Activated naive CD8-positive, alpha-beta T cell treated with anti-CD3 and anti-CD28 coated beads, Interleukin-2, amount 50 U/mL, for 24 hours (primary cell): ENCODE measurements at regions not wholly inside any gene's neighbourhood (a gene's known extent, or its start where the extent isn't known, plus 50 kb on each side); places are given as distances from the start of the nearest gene placed in this dataset.
"Not testable (repeated sequence)": the region's sequence is repeated elsewhere in the genome, so short reads cannot be mapped to it uniquely, and the experiment has no call there.

Experiments
- ATAC-seq: fragments of 150-1000 bp; cut with Tn5 transposase; one replicate; pipeline ENCODE4 v1.10.0; 2021
- DNase-seq: peaks from one replicate; pipeline ENCODE4 v3.0.0; 2021
- H3K27ac Mint-ChIP-seq: one replicate; pipeline ENCODE4 v1.8.0; 2021; ENCODE audit warnings: mild to moderate bottlenecking, mixed read lengths
- H3K27me3 Mint-ChIP-seq: one replicate; pipeline ENCODE4 v1.8.0; 2021; ENCODE audit warnings: mixed read lengths
- H3K36me3 Mint-ChIP-seq: one replicate; pipeline ENCODE4 v1.8.0; 2021; ENCODE audit warnings: low read depth, mixed read lengths
- H3K4me1 Mint-ChIP-seq: one replicate; pipeline ENCODE4 v1.8.0; 2021; ENCODE audit warnings: mixed read lengths
- H3K4me3 Mint-ChIP-seq: one replicate; pipeline ENCODE4 v1.8.0; 2021; ENCODE audit warnings: mild to moderate bottlenecking, moderate library complexity, mixed read lengths
- H3K9me3 Mint-ChIP-seq: one replicate; pipeline ENCODE4 v1.8.0; 2021; ENCODE audit warnings: mixed read lengths

DNA sequence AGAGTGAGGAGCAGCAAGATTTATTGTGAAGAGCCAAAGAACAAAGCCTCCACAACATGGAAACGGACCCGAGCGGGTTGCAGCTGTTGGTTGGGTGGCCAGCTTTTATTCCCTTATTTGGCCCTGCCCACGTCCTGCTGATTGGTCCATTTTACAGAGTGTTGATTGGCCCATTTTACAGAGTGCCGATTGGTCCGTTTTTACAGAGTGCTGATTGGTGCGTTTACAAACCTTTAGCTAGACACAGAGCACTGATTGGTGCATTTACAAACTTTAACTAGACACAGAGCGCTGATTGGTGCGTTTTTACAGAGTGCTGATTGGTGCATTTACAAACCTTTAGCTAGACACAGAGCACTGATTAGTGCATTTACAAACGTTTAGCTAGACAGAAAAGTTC is 592.3 kb upstream of the C16orf82 start:
- H3K4me3 Mint-ChIP-seq, H3K4me1 Mint-ChIP-seq, H3K36me3 Mint-ChIP-seq, DNase-seq, ATAC-seq, H3K27ac Mint-ChIP-seq: not testable (repeated sequence)
- peaks cover 32% of the 10 kb centered on the region for H3K9me3 Mint-ChIP-seq
- peaks cover 14% of the 10 kb centered on the region for H3K27me3 Mint-ChIP-seq

DNA sequence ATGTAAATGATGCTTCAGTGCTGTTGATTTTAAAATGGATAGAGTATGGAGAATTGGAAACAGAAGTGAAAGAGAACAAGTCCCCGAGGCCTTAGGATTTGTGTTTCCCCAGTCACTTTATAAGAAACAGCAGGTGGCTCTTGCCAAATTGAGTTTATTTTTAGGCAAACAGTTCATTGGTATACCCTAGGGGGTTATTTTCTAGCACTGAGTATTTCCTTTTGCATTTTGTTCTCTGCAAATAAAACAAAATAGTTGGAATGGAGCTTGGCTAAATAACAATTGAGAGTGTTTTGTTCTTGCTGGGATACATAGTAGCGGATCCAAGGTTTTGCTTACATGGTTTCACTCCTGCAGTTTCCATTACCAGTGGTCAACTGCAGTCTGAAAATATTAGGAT is 591.1 kb upstream of the C16orf82 start:
- DNase-seq, result no peak
- H3K27ac Mint-ChIP-seq, result no peak overlapping the region
- H3K4me1 Mint-ChIP-seq, result no peaks in the 10 kb centered on the region
- ATAC-seq, result no peak
- peaks cover 11% of the 10 kb centered on the region for H3K27me3 Mint-ChIP-seq
- no peaks in the 10 kb centered on the region for H3K36me3 Mint-ChIP-seq
- no peak overlapping the region for H3K4me3 Mint-ChIP-seq
- peaks cover 33% of the 10 kb centered on the region for H3K9me3 Mint-ChIP-seq

DNA sequence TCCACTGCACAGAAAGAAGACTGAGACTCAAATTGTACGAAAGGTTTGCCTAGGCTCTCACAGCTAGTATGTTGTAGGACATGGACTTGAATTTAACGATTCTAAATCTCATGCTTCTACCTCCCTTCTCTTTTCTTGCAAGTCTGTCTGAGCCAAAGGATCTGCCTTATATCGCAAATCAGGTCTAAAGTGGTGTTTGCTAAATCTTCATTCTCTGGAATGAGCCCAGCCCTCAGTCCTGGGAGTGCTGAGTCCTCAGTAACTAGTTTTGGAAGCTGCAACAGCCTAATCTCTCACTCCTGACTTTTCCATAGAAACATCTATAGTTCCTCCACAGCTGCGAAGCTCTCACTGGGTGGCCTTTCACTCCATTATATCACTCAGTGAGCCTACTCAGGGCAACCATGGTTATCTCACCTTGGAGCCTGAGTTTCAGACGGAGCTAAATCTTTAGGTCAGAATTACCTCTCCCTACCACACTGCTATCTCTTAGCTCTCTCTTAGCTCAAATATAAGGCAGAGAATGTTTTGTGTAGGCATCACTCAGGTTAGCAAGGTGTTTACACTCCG is 575.5 kb upstream of the C16orf82 start:
- no peak overlapping the region for H3K4me3 Mint-ChIP-seq
- H3K27ac Mint-ChIP-seq, result no peak overlapping the region
- H3K27me3 Mint-ChIP-seq, result peaks cover 17% of the 10 kb centered on the region
- no peaks in the 10 kb centered on the region for H3K9me3 Mint-ChIP-seq
- DNase-seq, result no peak
- no peak for ATAC-seq
- no peaks in the 10 kb centered on the region for H3K36me3 Mint-ChIP-seq
- no peaks in the 10 kb centered on the region for H3K4me1 Mint-ChIP-seq

DNA sequence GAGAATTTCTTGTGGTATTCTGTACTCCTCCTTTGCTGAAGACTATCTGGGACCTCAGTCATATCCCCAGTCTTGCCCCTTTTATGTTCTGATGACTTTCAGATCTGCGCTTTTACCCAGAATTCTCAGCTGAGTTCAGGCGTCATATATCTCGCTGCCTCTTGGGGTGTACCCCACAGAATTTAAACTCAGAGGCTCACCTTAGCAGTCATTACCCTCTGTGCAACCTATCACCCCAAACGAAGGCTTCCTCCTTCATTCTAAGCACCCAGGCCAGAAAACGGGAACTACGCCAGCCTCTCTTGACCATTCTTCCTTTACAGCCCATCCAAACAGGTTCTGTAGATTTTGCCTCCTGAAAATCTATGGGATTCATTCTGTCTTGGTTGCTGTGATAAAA is 574.8 kb upstream of the C16orf82 start:
- no peak for ATAC-seq
- Mint-ChIP-seq H3K9me3 (no peaks in the 10 kb centered on the region), H3K4me3 (no peak overlapping the region), H3K27me3 (peaks cover 17% of the 10 kb centered on the region), H3K36me3 (no peaks in the 10 kb centered on the region), H3K4me1 (no peaks in the 10 kb centered on the region), H3K27ac (no peak overlapping the region)
- DNase-seq, result no peak

DNA sequence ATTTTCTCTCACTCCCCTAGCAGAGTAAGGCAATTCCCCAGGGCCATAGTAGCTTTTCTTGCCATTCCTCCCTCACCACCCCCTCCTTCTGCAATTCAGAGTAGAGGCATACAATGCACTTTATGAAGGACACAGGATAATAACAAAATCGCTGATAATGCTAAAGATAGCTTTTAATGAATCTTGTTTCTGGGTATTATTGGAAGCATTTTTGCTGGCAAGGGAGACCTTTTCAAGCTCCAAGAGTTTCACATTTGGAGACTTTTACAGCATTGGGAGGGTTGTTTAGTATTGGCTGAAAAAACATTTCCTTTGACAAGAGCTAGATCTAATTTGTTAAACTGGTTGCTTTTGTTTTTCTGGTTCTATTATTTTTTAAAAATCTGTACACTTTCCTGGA is 573.0 kb upstream of the C16orf82 start:
- Mint-ChIP-seq H3K4me1 (no peaks in the 10 kb centered on the region), H3K27ac (no peak overlapping the region), H3K27me3 (peaks cover 11% of the 10 kb centered on the region), H3K36me3 (no peaks in the 10 kb centered on the region), H3K9me3 (no peaks in the 10 kb centered on the region), H3K4me3 (no peak overlapping the region)
- DNase-seq, result no peak
- ATAC-seq, result no peak

DNA sequence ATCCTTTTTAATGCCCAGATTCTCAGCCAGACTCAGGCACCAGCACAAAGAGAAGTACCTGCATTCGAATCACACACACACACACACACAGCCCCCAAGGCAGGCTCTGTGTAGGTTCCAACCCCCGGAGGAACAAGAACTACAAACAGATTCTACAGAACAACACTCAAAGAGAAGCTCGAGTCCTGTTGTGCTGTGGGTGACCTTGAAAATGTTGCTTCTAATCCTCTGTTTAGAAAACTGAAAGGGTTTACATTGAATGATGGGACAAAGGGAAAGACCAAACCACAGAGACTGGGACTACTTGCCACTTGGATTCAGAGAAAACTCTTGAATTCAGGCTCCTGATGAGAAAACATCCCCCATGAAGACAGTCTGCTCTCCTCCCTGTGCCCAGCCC is 568.8 kb upstream of the C16orf82 start:
- Mint-ChIP-seq H3K9me3 (peaks cover 3% of the 10 kb centered on the region), H3K36me3 (no peaks in the 10 kb centered on the region), H3K4me3 (no peak overlapping the region), H3K27me3 (peaks cover 10% of the 10 kb centered on the region), H3K27ac (no peak overlapping the region), H3K4me1 (peaks cover 2% of the 10 kb centered on the region)
- no peak for DNase-seq
- no peak for ATAC-seq

DNA sequence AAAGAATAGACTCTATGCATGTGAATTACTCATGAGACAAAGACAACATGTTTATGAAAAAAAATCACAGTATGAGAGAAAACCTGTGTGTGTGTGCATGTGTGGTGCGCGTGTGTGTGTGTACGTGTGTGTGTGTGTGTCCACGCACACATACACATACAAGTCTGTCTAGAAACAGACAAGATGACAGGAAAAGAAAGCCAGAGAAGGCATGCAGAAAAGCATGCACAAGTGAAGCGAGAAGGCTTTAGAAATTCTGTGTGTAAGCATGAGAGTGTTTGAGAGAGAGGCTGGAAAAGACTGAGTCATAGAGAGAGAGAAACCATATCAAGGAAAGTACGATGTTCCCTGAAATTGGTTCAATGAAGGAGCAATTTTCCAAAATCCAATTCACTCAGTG is 566.4 kb upstream of the C16orf82 start:
- H3K4me3 Mint-ChIP-seq, result no peak overlapping the region
- no peak overlapping the region for H3K27ac Mint-ChIP-seq
- no peaks in the 10 kb centered on the region for H3K36me3 Mint-ChIP-seq
- peaks cover 2% of the 10 kb centered on the region for H3K4me1 Mint-ChIP-seq
- DNase-seq (no peak), ATAC-seq (no peak)
- peaks cover 3% of the 10 kb centered on the region for H3K9me3 Mint-ChIP-seq
- peaks cover 9% of the 10 kb centered on the region for H3K27me3 Mint-ChIP-seq

DNA sequence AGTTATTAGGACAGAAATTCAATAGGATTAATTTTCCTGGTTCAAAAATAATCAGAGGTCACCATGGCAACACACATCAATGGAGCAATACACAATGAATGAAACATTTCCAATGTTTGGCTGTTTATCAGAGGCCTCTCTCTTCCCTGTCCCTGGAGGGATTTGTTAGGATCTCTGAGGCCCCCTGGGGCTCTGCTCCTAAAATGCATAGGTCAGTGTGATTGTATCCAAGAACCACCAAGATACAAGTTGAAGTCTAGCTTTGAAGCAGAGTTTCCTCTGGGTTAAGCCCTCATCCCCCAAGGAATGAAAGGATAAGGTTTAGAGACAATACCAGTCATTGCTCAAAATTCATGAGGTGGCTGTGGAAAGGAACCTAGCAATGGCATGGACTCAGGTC is 561.2 kb upstream of the C16orf82 start:
- H3K27ac Mint-ChIP-seq, result no peak overlapping the region
- H3K9me3 Mint-ChIP-seq, result peaks cover 3% of the 10 kb centered on the region
- no peaks in the 10 kb centered on the region for H3K4me1 Mint-ChIP-seq
- peaks cover 6% of the 10 kb centered on the region for H3K27me3 Mint-ChIP-seq
- H3K36me3 Mint-ChIP-seq, result no peaks in the 10 kb centered on the region
- ATAC-seq (no peak), DNase-seq (no peak)
- no peak overlapping the region for H3K4me3 Mint-ChIP-seq

DNA sequence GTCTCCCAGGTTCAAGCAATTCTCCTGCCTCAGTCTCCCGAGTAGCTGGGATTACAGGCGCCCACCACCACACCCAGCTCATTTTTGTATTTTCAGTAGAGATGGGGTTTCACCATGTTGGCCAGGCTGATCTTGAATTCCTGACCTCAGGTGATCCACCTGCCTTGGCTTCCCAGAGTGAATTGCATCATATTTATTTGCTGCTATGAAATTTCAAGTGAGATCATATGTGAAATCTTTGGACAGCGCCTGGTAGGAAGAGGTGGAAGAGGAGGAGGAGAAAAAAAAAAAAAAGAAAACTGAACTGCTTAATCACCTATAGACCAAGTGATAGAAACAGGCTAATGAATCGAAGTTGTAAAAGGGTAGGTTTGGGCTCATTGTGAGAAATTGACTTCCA is 557.8 kb upstream of the C16orf82 start:
- ATAC-seq, H3K4me3 Mint-ChIP-seq, DNase-seq, H3K9me3 Mint-ChIP-seq, H3K36me3 Mint-ChIP-seq, H3K27ac Mint-ChIP-seq, H3K27me3 Mint-ChIP-seq, H3K4me1 Mint-ChIP-seq: not testable (repeated sequence)

DNA sequence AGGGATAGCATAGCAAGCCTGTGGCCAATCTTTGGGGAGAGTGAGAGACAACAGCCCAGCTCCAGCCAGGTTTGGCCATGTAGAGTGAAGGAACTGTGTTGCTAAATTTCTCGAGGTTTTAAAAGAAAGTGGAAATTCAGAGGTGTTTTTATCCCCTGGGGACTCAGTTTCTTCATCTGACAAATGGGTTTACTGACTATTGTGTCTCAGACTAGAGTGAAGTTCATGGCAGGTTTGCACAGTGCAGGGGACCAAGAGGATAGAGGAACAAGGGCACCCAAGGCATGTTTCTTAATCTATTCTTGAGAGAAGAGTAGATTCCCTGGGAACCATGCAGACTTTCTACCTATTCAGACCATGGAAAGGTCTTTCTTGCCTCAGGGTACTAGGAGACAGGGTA is 555.8 kb upstream of the C16orf82 start:
- no peak for DNase-seq
- no peaks in the 10 kb centered on the region for H3K4me1 Mint-ChIP-seq
- H3K27ac Mint-ChIP-seq, result no peak overlapping the region
- H3K36me3 Mint-ChIP-seq, result no peaks in the 10 kb centered on the region
- no peak for ATAC-seq
- H3K27me3 Mint-ChIP-seq, result peaks cover 5% of the 10 kb centered on the region
- no peaks in the 10 kb centered on the region for H3K9me3 Mint-ChIP-seq
- no peak overlapping the region for H3K4me3 Mint-ChIP-seq

DNA sequence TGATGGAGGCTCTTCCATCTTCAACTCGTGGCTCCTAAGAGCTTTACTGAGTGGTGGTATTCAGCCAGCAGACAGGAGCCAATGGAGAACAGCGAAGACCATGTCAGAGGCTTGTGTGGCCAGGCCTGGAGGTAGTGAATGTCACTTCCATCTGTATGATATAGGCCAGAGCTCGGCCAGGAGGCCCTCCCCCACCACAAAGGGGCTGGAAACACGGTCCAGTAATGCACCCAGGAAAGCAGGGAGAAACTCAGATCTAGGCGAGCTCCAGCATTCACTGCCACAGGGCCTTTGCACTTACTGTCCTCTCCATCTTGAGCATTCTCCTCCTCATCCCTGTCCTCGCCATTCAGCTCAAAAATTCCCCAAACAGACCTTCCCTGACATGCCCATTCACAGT is 555.3 kb upstream of the C16orf82 start:
- Mint-ChIP-seq H3K4me3 (no peak overlapping the region), H3K27me3 (peaks cover 5% of the 10 kb centered on the region), H3K9me3 (no peaks in the 10 kb centered on the region), H3K36me3 (no peaks in the 10 kb centered on the region), H3K27ac (no peak overlapping the region), H3K4me1 (no peaks in the 10 kb centered on the region)
- ATAC-seq, result no peak
- no peak for DNase-seq

DNA sequence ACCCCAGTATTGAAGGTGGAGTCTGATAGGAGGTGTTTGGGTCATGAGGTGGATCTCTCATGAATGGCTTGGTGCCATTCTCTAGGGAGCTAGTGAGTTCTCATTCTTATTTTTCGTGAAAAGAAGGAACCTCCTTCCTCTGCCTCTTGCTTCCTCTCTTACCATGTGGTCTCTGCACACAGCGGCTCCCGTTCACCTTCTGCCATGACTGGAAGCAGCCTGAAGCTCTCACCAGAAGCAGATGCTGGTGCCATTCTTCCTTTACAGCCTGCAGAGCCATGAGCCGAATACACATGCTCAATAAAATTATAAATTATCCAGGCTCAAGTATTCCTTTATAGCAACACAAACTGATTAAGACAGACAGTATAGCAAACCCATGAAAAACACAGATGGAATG is 545.1 kb upstream of the C16orf82 start:
- peaks cover 15% of the 10 kb centered on the region for H3K27me3 Mint-ChIP-seq
- H3K9me3 Mint-ChIP-seq, result no peaks in the 10 kb centered on the region
- DNase-seq (no peak), ATAC-seq (no peak)
- H3K36me3 Mint-ChIP-seq, result no peaks in the 10 kb centered on the region
- H3K4me1 Mint-ChIP-seq, result no peaks in the 10 kb centered on the region
- H3K27ac Mint-ChIP-seq, result no peak overlapping the region
- H3K4me3 Mint-ChIP-seq, result no peak overlapping the region

DNA sequence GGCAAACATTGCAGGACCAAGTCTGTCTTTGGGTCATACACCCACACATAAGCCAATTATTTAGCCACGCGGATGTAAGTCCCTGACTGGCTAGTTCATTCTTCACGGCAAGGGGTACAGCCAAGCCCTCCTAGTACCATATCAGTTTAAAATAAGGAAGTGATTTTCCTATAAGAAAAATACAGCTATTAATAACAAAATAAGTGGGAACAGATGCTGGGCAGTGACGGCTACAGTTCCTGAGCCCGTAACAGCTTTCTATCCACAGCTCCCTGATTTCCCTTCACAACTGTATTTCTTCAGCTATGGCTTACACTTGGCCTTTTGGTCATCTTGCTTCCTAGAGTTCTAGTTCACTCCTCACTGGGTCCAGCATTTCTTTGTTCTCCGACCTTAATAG is 542.4 kb upstream of the C16orf82 start:
- DNase-seq, result no peak
- no peak overlapping the region for H3K27ac Mint-ChIP-seq
- ATAC-seq, result no peak
- no peaks in the 10 kb centered on the region for H3K36me3 Mint-ChIP-seq
- no peaks in the 10 kb centered on the region for H3K4me1 Mint-ChIP-seq
- H3K9me3 Mint-ChIP-seq, result no peaks in the 10 kb centered on the region
- peaks cover 11% of the 10 kb centered on the region for H3K27me3 Mint-ChIP-seq
- H3K4me3 Mint-ChIP-seq, result no peak overlapping the region

DNA sequence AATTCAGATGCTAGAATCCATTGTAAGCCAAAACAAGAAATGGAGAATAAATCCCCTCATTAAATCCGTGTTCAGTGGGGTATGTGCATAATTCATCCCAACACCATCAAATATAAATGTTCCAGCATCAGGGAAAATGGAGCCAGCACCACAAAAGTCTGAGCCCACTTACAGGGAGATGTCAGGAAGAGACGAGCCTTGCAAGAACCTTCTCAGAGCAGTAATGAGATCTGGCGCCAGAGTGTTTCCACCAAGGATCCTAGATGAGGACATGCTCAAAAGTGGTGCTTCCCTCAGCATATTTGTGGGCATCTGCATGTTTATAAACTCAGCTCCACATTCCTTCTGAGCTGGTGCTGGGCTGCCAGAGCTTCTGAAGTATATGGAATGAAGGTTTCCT is 541.9 kb upstream of the C16orf82 start:
- ATAC-seq (no peak), DNase-seq (no peak)
- Mint-ChIP-seq H3K4me1 (no peaks in the 10 kb centered on the region), H3K27ac (no peak overlapping the region), H3K9me3 (no peaks in the 10 kb centered on the region), H3K27me3 (peaks cover 11% of the 10 kb centered on the region), H3K4me3 (no peak overlapping the region), H3K36me3 (no peaks in the 10 kb centered on the region)

DNA sequence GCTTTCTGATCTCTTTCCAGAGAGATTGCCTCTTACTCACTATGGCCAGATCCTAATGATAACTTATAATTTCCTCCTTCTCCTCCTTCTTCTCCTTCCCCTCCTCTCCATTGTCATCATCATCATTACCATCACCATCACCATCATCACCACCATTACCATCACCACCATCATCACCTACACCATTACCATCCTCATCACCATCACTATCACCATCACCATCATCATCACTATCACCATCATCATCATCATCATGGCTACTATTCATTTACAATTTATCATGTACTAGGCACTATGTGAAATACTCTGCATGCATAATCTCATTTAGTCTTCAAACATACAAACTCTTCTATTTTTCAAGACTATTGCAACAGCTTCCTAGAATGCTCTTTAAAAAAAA is 540.9 kb upstream of the C16orf82 start:
- Mint-ChIP-seq H3K27ac (no peak overlapping the region), H3K36me3 (no peaks in the 10 kb centered on the region), H3K27me3 (peaks cover 11% of the 10 kb centered on the region), H3K9me3 (no peaks in the 10 kb centered on the region), H3K4me1 (no peaks in the 10 kb centered on the region), H3K4me3 (no peak overlapping the region)
- no peak for ATAC-seq
- DNase-seq, result no peak

DNA sequence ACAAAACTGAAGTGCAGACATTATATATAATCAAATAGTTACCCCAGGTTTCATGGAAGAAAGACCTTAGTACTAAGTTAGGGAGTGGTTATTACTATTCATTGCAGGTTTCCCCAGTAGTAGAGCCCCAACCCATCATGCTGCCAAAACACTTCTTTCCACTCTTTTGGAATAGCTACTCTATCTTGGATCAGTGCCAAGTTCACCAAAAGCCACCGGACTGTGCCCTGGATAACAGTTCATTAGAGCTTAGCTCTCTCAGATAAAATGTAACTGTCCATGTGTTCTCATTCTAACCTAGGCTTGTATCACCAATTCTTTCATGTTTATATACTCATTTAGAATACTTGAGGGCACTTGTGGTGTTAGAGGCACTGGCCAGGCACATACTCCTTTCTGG is 540.1 kb upstream of the C16orf82 start:
- Mint-ChIP-seq H3K4me1 (no peaks in the 10 kb centered on the region), H3K36me3 (no peaks in the 10 kb centered on the region), H3K4me3 (no peak overlapping the region), H3K27ac (no peak overlapping the region), H3K9me3 (no peaks in the 10 kb centered on the region), H3K27me3 (peaks cover 9% of the 10 kb centered on the region)
- ATAC-seq (no peak), DNase-seq (no peak)
